NCI-H526 (cell line): ENCODE measurements at regions not wholly inside any gene's neighbourhood (a gene's known extent, or its start where the extent isn't known, plus 50 kb on each side); places are given as distances from the start of the nearest gene placed in this dataset.

ENCODE experiments used
- DNase-seq, 2 experiments: peaks; one replicate each; lab custom pipeline; 2025; lab: John Stamatoyannopoulos, UW

DNA sequence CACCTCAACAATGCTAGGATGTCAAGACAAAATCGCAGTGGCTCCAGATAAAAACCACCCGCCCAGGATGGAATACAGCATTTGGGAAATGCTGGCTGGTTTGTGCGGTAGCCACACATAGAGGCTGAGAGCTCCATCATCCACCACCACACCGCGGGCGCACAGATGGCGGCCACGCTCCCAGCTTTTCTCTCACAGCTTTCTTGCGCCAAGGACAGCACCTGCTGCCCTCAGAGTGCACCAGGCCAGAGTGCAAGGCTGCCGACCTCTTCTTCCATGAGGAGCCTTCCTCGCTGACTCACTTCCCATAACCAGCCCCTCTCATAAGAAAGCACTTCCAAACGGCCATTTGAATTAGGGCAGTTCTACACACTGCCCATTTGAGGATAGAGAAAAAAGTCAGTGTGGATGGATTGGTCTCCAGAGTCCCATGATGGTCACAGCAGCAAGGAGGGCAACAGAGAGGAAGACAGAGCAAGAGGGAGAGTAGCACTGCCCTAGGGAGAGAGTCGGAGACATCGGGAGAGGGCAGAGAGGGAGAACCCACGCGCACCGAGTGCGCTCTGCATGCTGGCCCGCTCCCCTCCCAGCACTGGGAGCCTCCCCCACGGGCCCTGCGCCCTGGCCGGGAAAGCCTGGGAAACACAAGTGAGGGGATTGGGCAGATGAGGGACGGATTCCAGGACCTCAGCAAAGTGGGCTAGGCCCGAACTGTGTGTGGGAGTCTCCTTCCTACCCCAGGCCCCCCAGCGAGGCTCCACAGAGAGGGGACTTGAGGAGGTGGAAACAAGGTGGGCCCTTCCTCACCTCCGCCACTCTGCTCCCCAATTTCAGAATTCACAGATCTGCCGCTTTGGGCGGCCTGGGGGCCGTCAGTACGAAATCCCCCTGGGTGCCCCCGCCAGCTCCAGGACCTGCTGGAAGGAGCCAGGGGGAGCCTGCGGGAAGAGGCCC lies 156.9 kb downstream of the USP12 start:
- no peak for DNase-seq

DNA sequence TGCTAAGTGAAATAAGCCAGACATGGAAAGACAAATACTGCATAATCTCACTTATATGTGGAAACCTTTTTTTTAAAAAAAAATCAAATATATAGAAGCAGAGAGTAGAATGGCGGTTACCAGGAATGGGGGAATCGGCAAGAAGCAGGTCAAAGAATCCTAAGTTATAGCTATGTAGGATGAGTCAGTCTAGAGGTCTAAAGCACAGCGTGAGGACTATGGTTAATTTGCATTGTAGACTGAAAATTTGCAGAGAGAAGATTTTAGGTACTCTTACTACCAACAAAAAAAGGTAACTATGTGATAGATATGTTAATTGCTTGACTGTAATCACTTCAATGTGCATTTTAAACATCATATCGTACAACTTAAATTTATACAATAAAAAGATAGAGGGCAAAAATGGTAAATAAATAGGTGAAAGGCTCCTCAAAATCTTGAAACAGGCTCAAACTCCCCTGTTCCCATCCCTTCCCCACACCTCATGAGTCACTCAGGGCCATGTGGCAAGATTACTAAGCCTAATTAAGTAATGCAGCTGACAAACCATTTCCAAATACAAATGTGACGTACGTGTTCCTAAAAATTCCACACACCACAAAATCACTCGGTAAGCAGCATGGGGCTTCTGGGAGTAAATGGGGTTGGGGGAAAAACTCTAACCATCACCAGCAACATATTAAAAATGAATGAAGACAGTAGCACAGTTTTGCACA lies 159.0 kb downstream of the USP12 start:
- DNase-seq, result no peak

DNA sequence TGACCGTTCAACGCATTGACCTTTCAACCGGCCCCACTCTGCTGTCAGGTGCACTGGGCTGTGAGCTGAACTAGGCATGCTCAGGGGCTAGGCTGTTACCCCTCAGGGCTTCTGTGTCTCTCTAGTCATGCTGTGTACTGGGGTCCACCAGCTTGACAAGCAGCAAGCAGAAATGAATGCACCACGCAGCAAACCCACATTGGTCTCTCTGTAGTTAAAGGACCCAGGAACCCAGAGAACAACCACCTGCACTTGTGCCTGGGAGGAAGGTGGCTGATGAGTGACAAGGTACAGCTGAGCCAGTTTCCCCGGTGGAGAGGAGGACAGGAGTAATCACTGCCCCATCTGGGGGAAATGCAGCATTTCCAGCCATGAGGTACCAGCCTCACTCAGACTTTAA lies 159.9 kb downstream of the USP12 start:
- no peak for DNase-seq

DNA sequence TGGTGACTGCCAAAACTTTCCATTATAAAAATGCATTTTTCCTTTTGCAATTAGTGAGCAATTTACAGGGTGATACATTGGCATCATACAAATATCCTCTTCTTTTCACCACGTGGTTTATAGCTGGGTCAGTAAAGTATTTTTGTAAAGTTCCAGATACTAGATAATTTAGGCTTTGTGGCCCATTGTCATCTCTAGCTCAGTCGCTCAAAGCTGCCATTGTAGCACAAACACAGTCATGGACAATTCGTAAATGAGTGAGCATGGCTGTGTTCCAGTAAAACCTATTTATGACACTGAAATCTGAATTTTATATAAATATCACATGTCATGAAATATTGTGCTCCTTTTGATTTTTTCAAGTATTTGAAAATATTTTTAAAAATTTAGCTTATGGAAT lies 162.9 kb downstream of the USP12 start:
- no peak for DNase-seq

DNA sequence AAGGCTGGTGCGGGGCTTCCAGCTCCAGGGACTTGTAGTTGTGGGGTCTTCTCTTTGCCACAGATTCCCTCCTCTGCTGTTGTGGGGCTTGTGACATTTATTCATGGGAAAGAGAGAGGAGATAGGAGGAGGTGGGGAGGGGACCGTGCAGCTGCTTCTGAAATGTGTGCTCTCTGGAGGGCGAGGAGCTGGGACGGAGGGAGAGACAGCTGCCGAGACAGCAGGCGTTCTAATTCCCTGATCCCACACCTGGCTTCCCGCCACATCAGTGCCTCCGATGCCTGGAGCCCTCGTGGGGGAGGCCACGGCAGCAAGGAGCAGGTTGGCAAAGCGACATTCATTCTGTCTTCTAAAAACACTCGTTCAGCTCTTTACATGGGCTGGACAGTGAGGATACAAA lies 164.4 kb downstream of the USP12 start:
- DNase-seq, result peak; percentile 52 to 78

DNA sequence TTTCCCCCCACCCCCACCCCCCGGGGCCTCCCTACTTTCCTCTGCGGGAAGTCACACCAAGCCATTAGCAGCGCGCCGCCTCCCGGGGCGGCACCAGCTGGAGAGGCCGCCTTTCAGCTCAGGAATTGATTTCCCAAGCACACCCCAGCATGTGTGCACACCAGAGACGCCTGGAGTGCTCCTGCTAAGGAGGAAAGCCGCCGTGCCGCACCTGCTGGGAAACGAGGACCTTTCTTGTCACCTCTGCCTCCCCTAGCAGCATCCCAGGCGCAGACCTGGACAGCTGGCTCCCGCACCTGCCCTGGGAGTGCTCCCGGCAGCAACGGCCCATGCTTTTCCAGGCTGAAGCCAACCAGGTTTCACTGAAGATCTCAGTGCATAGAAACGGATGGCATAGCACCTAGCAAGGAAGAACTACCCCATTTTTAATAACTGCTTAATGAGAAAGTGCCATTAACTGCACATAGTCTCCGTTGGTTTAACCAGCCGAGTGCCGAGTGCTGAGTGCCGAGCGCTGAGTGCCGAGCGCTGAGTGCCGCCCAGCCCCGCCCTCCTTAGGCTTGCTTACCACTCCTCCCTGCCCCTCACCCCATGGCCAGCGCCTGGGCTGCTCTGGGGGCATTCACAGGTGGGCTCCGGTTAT lies 165.0 kb downstream of the USP12 start:
- peak; percentile 76 to 91 for DNase-seq

DNA sequence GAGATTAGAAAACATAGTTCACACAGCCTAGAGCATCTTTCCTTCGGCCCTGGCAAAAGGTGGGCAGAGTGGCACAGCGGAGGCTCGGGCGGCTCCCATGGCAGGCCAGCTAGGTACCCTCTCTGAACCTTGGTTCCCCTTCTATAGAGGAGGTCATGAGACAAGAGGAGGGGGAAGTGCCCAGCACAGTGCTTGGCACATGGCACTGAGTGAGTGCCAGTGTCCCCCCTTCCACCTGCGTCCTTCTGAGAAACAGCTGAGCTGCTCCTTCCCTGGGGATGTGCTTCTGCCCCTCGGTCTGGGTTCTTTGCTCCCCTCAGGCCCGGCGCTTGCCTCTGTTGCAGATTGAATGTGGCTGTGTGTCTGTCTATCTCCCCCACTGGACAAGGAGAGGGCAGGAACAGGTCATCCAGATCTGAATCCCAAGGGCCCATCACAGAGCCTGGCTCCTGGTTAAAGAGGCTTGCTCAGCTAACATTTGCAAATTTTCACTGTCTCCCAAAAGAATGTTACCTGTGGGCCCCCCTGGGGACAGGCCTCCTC lies 165.6 kb downstream of the USP12 start:
- no peak for DNase-seq

DNA sequence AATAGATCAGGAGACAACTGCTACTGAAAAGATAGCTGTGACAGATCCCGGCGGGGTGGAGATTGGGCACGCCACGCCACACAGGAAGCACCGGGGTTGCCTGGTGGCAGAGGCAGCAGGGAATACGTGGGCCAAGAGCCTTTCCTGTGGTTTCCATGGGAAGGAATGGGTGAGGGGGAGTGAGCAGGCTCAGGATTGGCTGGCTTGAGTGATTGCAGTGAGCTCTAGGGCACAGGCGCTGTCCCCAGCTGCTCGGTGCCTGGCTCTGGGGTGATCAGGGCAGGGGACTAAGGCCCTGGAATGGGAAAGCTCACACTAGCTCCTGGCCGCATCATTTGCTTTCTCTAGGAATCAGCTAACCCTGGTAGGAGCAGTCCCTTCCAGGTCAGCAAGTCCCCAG lies 166.1 kb downstream of the USP12 start:
- DNase-seq, result no peak

DNA sequence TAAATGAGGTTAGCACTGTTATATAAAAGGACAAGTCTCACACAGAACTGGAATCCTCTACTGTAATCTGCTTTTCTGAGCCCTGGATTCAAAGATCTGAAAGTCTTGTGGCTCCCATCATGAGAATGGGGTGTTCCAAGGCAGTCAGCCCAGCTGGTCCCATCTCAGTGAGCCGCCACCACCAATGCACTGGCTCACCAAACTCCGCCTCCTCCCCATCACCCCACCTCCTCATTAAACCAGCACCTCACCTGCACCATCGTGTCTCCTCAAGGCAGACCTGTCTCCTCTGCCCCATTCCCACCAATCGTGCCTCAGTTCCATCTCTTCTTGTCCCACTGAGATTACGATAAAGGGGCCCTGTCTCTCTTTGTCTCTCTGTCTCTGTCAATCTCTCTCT lies 166.7 kb downstream of the USP12 start:
- no peak for DNase-seq

DNA sequence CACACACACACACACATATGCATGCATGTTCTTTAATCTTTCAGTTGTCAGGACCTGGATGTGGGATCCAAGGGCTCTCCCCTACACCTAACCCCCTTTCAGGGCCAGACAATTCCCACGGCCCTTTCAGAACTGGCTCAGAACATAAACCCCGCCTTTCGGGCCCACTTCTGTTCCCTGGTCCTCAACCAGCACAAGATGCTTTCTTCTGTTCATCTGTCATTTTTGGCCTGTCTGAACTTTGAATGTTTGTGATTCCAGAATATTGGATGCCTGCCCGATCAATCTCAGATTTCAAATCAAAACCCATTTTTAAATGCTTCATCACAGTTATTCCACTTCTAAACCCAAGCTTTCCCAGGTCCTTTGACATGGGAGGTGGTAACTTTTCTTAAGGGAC lies 167.3 kb downstream of the USP12 start:
- DNase-seq, result no peak

DNA sequence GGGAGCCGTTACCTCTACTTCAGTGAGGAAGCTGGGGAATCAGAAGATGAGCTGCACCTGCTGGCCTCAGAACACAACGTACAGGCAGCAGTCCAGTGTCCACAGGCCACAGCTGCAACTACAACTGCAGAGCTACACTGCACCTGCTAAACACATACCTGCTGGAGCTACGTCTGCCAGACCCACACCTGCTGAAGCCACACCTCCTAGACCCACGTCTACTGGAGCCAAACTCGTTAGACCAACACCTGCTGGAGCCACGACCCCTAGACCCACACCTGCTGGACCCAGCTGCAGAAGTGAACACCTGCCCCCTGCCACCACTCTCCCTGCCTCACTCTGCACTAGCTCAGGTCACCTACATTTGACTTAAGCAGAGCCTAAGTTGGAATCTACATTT lies 169.9 kb downstream of the USP12 start:
- peak in 1 of 2 experiments; percentile 46 for DNase-seq

DNA sequence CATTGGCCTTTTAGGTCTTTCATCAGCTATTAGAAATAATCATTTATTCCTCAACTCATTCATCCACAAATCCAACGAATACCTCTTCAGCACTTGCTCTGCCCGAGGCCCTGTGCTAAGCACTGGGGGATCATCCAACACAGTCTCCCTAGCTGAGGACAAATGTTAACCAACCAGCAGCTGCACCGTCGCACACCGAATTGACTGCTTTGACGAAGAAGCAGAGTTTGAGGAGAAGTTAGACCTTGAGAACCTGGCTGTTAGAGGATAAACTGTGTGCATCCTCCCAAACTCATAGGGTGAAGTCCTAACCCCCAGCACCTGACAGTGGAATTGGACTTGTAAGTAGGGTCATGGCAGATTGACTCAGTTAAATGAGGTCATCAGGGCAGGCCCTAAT lies 170.9 kb downstream of the USP12 start:
- no peak for DNase-seq

DNA sequence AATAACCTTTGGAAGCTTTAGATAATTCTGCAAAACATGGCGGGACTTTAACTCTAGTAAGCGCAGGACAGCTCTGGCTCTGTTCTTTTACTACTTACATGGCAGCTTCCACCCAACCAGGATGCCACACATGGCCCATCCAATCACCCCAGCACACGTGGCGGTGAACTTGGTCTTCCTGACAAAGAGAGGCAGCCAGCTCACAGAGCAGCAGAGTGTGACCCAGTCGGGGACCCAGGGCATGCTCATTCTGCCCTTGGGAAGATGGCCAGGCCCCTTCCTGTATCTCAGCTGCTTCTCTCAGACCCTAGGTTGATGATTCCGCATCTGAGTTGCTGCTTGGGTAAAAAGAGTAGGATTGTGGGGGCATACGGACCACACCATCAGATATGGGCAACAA lies 172.1 kb downstream of the USP12 start:
- DNase-seq, result no peak

DNA sequence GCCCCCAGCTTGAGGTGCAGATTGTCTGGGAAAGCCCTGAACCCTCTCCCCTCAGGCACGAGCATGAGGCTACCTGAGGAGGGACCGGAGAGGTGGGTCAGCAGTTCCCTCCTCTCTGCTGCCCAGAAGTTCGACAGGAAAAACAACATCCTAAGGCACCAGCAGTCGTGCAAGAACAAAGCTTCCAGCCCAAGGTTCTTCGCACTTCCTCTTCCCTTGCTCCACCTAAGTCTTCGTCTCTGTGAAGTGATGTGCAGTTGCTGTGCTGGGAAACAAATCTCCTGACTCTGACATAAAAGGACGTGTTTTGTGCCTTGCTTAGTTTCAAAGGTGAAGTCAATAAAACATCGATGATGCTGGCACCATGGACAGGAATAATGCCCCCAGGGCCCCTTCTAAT lies 173.3 kb downstream of the USP12 start:
- DNase-seq, result no peak

DNA sequence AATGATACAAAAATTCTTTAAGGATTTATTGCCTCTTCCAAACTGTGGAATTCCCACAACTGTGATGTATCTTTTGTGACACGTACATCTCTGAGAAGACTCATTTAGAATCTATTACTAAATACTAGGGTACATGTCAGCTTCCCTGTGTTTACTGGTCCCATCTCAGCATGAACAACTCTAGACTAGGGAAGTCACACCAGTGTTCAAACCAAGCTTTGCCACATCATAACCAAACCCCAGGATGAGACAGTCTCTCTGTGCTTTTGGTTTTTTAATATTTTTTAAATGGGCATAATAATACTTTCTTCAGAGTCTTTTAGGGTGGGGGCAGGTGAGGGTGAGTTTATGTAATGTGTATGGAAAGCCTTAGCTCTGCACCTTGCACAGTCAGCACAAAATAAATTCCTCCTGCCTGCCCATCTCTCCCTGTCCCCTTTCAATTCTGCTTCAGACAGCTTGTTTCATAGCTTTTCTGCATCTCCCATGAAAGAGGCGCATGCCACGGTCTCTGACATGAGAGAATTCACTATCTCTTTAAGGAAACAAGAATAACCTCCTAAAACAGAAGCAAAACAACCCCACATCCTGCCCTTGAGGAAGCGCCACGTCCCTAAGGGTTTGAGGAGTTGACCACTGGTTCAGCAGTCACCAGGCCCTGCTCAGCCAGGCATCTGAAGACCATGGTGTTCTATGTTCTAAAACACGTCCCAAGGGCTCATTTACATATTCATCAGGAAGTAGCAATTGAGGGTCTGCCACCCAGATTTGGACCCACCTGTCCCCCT lies 174.5 kb downstream of the USP12 start:
- DNase-seq, result no peak

DNA sequence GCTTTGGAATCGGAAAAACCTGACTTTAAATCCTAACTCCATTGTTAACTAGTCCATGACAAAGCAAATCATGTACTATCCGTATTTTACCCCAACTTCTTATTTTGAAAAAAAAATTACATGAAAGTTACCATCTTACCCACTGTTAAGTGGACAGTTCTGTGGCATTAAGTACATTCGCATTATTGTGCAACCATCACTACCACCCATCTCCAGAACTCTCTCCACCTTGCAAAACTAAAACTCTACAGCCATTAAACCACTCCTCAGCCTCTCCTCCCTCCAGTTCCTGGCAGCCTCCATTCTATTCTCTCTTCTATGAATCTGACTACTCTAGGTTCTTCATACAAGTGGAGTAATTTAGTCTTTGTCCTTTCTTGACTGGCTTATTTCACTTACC lies 176.5 kb downstream of the USP12 start:
- DNase-seq, result no peak

DNA sequence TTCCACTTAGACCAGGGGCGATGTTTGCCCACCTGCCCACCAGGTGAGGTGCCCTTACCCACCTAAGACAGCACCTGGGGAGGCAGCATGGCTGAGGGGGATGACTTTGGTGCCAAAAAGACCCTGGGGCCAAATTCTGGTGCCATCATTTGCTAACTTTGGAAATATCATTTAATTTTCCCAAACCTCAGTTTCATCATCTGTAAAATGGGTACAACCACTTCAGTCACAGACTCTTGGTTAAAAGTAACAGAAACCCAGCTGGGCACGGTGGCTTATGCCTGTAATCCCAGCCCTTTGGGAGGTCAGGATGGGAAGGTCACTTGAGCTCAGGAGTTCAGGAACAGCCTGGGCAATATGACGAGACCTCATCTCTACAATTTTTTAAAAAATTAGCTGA lies 177.8 kb downstream of the USP12 start:
- no peak for DNase-seq

DNA sequence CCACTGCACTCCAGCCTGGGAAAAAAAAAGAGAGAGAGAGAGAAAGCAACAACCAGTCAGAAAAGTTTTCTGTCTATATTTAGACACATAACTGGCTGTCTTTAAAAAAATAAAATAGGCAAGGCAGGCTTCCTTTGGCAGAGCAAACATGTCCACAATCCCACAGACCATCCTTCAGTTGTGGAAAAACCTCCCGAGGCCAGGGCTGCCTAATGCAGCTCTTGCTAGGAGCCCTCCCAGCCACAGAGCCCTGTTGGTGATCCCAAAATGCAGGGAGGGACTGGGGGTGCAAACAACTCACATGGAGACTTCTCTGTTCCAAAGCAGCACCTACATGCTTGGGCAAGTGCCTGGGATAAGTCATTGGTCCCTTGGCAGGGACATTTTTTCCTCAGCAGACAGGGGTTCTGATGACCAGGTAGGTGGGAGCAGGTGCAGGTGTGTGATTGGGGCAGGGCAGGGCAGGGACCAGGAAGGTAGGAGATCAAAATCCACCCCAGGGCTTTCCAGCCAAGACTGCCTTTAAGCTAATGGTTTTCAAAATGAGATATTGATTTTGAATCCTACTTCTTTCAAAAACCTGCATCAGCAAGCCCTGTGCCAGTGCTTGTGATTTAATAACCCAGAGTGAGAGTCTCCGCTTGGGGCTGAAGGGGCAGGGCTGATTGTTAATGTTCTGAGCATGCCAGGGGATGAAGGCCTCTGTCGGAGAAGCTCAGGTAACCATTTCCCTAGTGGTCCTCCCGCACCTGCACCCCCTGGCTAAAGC lies 178.5 kb downstream of the USP12 start:
- DNase-seq, result no peak

DNA sequence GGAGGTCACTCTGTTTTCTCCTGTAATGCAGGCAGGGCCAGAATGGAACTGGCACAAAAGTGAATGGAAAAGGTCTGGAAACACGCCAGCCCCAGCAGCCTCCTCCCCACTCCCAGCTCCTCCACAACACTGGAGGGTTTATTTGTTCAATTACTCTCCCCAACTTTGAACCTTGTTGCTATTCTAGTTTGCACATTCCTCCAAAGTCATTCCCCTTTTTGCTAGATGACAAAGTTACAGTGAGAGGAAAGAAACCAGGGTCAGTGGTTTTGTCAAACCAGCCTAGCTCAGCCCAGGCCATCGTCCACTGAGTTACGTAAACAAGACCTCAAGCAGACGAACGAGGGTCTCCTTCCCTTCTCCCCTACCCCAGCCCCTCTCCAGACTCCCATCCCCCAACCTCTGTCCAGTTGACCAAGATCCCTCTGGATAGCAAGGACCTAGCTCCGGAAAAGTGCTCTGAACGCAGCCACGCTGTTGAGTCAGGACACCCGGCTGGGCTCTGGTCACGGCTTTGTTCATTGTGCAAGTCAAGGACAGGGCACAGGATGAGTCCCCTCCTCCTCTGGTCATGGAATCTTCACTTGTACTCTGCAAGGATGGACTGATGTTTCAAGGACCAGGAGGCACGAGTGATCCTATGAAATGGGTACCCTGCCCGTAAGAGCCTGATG lies 180.0 kb downstream of the USP12 start:
- DNase-seq, result no peak

DNA sequence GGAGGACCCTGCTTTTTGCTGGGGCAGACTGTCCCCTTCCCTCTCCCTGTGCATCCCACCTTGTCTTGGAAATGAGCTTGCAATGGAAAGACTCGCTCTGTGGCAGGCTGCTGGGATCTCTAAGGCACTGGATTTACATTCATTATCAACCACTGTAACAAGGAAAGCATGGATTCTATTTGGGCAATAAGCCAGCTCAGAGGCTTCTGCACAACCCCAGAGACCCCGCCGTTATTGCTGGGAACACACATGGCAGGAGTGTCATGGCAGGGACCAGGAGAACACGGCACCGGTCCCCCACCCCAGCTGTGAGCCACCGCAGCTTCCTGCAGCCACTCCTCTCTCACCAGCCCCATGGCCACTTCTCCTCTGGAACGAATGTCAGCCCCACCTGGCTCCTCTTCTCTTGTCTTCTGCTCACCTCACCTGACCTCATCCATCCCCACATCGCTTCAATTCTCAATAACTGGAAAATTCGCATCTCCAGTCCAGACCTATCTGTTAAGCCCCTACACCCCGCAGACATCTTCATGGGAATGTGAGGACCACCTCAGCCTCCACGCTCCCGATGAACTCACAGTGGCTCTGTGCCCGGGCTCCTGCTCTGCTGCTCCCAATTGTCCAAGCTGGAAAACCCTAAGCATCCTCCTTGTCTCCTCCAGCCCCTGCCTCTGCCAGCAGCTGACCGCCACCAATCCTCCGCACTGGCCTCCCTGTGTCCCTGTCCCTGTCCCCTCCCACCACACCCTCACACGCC lies 181.5 kb downstream of the USP12 start:
- no peak for DNase-seq
